IPS-NIHi7 (cell line): ENCODE measurements at regions not wholly inside any gene's neighbourhood (a gene's known extent, or its start where the extent isn't known, plus 50 kb on each side); places are given as distances from the start of the nearest gene placed in this dataset.

Experiments
- DNase-seq: peaks from one replicate; pipeline ENCODE4 v3.0.0; 2012; ENCODE audit warnings: mixed read lengths; ENCODE audit errors: extremely low spot score

- no peak for DNase-seq
Measured at GRCh38 chr3:5618170-5618569, 430.7 kb downstream of the EDEM1 start.

- no peak for DNase-seq
Measured at GRCh38 chr3:5630406-5630805, 442.9 kb downstream of the EDEM1 start.

DNA sequence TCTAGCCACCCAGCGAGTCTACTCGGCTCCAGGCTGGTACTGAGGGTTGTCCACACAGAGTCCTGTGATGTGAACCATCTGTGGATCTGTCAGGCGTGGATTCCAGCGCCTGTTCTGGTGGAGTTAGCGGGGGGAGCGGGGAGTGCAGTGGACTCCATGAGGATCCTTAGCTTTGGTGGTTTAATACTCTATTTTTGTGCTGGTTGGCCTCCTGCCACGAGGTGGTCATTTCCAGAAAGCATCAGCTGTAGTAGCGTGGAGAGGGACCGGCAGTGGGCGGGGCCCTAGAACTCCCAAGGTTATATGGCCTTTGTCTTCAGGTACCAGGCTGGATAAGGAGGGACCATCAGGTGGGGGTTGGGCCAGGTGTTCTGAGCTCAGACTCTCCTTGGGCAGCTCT lies 446.5 kb downstream of the EDEM1 start:
- DNase-seq: no peak

GRCh38 chr3:5634411-5634810 lies 446.9 kb downstream of the EDEM1 start:
- no peak for DNase-seq

DNA sequence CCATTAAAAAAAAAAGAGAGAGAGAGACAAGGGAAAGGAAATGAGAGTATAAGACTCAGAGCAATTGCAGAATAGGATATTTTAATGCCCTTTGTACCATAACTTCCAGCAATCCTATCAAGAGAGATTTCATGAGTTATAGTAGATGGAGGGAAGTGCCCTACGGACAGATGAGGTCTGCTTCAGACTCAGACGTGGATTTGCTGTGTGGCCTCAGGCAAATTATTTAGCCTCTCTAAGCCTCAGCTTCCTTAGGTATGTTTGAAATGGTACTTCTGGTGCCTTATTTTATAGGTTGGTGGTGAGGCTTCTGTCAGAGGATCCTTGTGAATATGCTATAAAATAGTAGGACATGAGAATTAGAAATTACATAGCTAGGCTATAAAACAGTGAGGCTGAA lies 448.2 kb downstream of the EDEM1 start:
- no peak for DNase-seq

GRCh38 chr3:5638550-5638949 lies 451.0 kb downstream of the EDEM1 start:
- DNase-seq: no peak

DNA sequence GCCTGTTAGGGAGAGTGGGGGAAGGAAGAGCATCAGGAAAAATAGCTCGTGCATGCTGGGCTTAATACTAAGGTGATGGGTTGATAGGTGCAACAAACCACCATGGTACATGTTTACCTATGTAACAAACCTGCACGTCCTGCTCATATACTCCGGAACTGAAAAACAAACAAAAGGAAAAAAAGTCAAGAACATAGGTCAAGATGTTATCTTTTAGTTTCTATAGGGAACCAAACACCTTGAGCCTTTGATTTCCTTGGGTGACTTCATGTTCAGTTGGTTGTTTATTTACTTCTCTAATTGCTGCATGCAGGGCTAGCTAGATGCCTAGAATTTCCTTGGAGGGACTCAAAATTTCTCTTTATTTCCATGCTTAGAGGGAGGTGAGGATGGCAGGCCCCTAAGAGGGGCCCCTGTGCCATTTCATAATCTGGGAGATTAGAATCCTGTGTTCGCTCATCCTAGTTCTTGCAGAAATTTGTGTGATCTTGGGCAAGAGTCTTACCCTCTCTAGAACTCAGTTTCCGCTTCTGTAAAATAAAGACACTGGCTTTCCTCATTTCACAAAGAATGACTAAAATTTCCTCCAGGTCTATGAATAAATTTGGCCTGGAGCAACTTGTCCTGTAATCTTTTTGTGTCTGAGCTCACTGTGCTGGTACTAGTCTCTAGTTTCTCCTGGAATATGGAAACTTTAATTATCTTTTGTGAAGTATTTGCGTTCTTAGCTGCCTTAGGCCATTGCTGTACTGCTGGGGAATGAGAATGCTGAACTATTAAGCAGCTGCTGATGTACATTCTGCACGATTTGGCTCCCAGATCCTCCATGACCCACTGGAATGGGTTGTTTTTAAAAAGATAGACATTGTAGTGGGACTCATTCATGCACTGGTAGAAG lies 457.5 kb downstream of the EDEM1 start:
- no peak for DNase-seq

DNA sequence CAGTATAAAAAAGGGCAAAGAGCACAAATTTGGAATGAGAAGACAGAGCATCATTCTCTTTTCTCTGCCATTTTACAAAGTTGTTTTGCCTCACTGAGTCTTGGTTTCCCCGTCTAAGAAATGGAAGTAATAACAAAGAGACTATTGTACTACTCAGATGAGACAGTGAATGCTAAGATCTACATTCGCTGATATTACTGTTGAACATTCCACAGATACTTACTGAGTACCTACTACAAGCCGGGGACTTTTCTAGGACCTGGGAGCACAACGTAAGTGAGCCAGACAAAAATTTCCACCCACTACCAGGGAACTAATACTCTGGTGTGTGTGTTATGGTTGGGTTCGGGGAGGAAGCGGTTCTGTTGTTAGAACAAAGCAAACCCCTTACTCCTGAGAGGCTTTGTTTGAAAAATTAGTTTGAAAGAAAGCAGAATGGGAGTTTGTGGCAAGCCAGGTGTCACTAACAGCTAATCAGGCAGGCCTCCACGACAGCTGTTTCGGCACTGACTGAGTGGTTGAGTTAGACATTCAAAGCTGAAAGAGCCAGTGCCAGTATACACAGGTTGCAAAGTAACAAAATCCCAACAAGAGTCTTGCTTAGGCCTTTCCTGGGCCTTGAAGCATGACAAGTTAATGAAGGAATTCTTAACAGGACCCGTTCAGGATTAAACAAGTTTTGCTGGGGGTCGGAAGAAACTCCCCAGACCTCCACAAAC lies 458.3 kb downstream of the EDEM1 start:
- no peak for DNase-seq

GRCh38 chr3:5650303-5650702 lies 462.8 kb downstream of the EDEM1 start:
- DNase-seq: no peak

- no peak for DNase-seq
Measured at GRCh38 chr3:5651351-5651750, 463.8 kb downstream of the EDEM1 start.

- DNase-seq: no peak
Measured at GRCh38 chr3:5653426-5654143, 466.1 kb downstream of the EDEM1 start.

DNA sequence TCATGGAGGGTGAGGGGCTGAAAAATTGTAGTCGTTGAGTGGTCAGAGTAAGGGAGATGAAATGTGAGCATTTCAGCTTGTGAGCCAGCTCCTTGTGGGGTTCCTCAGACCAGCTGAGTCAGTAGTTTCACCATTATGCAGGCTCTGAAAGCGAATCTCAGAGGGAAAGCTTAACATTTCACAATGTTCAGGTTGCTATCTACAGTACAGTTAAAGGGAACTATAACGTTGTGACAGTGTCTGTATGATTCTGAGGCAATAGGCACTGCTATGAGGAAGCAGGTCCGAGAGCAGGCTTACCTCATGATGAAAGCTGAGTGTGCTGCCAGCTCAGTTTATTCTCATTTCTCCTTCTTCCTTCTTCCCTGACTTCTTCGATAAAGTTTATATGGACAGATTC lies 469.6 kb downstream of the EDEM1 start:
- DNase-seq: no peak

DNA sequence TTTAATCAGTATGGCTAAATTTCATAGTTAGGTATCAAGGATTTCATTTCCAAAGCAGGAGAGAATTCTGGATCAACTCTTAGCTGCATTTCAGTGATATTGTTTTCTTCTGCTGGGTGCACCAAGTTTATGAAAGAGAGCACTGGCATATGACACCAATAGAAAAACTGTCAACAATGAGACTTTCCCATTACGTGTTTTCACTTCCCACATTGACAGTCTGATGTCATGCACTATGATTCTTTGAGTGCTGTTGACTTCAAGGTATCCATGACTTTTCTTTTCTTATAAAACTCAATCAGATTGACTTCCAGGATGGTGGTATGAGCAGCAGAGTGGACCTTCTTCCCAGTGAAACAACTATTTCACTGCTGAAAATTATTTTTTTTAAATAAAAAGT lies 476.1 kb downstream of the EDEM1 start:
- no peak for DNase-seq

- DNase-seq: no peak
Measured at GRCh38 chr3:5666455-5666854, 478.9 kb downstream of the EDEM1 start.

DNA sequence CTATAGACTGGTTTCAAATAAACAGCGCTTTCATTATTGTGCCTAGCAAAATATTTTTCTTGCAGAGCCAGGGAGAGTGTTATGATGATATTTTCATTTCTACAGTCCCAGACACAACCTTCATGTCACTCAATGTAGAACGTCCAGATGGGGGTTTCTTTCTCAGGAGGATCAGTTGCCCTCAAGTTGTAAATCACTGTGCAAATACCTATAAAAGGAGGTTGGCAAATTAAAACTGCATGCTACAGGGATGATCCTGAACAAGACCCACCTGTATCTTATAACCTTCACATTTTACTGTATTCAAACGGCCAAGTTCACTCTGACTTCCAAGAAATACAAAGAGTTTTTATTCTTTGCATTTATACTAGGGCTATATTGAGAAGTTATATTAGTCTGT lies 486.0 kb downstream of the EDEM1 start:
- DNase-seq: no peak

DNA sequence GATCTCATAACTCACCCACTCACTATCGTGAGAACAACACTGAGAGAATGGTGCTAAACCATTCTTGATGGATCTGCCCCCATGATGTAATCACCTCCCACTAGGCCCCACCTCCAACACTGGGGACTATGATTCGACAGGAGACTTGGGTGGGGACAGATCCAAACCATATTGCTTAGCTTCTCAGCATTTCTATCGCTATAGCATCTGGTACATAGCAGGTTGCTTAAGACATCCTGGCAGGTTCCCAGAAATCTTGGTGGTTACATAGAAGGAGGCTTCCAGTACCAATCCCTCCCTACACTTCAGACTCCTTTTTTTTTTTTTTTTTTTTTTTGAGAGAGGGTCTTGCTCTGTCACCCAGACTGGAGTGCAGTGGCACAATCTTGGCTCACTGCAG lies 487.8 kb downstream of the EDEM1 start:
- no peak for DNase-seq

- no peak for DNase-seq
Measured at GRCh38 chr3:5677555-5677954, 490.0 kb downstream of the EDEM1 start.

GRCh38 chr3:5678248-5678647 lies 490.7 kb downstream of the EDEM1 start:
- no peak for DNase-seq

GRCh38 chr3:5678844-5679243 lies 491.3 kb downstream of the EDEM1 start:
- DNase-seq: no peak

GRCh38 chr3:5687230-5687629 lies 499.7 kb downstream of the EDEM1 start:
- DNase-seq: no peak

GRCh38 chr3:5690490-5690889 lies 503.0 kb downstream of the EDEM1 start:
- no peak for DNase-seq

GRCh38 chr3:5690904-5691532 lies 503.5 kb downstream of the EDEM1 start:
- DNase-seq: no peak
